ENCODE measurements at regions not wholly inside any gene's neighbourhood (a gene's known extent, or its start where the extent isn't known, plus 50 kb on each side); places are given as distances from the start of the nearest gene placed in this dataset.

- TF ChIP-seq, protein P1, sequence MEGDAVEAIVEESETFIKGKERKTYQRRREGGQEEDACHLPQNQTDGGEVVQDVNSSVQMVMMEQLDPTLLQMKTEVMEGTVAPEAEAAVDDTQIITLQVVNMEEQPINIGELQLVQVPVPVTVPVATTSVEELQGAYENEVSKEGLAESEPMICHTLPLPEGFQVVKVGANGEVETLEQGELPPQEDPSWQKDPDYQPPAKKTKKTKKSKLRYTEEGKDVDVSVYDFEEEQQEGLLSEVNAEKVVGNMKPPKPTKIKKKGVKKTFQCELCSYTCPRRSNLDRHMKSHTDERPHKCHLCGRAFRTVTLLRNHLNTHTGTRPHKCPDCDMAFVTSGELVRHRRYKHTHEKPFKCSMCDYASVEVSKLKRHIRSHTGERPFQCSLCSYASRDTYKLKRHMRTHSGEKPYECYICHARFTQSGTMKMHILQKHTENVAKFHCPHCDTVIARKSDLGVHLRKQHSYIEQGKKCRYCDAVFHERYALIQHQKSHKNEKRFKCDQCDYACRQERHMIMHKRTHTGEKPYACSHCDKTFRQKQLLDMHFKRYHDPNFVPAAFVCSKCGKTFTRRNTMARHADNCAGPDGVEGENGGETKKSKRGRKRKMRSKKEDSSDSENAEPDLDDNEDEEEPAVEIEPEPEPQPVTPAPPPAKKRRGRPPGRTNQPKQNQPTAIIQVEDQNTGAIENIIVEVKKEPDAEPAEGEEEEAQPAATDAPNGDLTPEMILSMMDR (IDR thresholded peaks at IDR 0.05), result no peak
- TF ChIP-seq EZH2 (IDR thresholded peaks at IDR 0.05; ENCODE audit: borderline replicate concordance, insufficient read depth, low read depth, low read length, poor library complexity, severe bottlenecking), result no peak
These were observed 286.3 kb upstream of the ROBO2 start for GRCh38 chr3:76753599-76753998.
